ELR (cell line): ENCODE measurements at regions not wholly inside any gene's neighbourhood (a gene's known extent, or its start where the extent isn't known, plus 50 kb on each side); places are given as distances from the start of the nearest gene placed in this dataset.
A peak's percentile ranks its signal among the peaks of the same experiment; 100 is the strongest.

Experiments
- DNase-seq: peaks from one replicate; pipeline ENCODE4 v3.0.0-alpha.2; 2015; ENCODE audit warnings: low read depth

DNA sequence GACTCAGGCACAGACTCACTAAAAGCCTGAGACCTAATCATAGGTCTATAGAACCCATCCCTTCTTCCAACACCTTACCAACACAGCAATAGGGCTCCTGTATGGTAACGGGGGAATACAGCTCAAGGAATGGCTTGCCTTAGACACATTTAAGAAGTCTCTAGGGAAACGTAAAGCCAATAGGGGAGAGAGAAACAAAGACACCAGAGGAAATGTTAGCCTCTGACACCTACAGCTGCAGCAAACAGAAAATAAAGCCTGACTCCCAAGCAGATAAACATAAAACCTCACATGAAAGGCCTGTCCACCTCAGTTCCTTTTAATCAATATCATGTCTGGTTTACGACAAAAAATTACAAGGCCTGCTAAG, 51.1 kb upstream of the NCOA1 start:
- no peak for DNase-seq

DNA sequence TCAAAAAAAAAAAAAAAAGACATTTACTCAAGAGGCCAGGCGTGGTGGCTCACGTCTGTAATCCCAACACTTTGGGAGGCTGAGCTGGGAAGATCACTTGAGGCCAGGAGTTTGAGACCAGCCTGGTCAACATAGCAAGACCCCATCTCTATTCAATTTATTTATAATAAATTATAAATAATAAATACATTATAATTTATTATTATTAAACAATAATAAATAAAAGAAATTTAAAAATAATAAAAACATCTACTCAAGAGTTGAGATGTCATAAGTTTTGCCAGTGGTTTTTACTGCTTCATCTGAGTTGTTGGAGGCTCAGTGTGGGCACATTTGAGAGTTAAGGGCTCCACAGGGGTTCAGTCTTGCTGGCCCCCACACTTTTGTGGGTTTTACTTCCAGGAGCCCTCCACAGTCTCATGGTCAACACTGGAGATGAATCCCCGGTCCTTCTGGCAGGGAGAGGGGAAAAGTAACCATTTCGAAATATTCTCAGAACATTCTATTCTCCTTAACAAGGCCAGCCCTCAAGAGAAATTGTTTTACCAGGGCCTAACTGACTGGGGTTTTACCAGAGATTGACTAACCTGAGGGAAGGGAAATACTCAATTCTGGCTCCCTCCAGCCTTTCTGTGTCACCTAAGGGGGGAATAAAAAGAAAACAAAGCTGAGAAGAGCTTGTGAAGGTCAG, 51.6 kb upstream of the NCOA1 start:
- no peak for DNase-seq

- no peak for DNase-seq
Measured at GRCh38 chr2:24438106-24438505, 52.9 kb upstream of the NCOA1 start.

- DNase-seq = no peak
Measured at GRCh38 chr2:24435391-24436316, 55.4 kb upstream of the NCOA1 start.

DNA sequence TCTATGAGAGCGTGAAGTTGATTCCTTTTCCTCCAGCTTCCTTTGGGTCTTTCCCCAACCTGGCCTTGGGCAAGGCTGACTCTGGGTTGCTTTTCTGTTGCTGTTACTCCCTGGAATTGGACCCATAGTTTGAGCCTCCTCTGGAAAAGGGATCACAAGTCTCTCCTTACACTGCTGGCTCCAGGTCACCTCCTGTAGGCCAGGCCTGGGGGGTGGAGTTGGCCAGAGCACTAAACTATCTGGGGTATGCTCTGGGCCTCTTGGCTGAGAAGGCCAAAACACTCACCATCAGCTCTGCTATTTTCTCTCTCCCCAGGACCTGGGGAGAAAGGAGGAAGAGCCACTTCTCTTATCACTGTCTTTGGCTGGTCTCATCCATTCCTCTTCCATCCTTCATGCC, 56.5 kb upstream of the NCOA1 start:
- DNase-seq = no peak

- DNase-seq = no peak
Measured at GRCh38 chr2:24432735-24433134, 58.3 kb upstream of the NCOA1 start.

DNA sequence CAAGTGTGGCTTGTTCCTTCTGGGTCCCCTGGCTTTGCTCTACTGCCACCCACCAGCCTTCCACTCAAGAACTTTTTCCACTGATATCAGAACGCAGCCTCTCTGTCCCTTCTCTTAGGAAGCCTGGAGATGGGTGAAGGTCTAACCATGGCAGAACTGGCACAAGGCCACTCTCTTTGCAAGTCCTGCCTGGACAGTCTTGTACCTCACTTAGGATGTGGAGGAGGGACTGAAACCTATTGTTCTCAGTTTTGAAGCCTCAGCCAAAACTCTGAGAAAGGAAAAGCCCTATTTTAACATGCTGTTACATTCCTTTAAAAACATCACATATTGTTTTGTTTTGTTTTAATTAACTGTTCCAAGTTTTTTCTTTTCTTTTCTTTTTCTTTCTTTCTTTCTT, 58.9 kb upstream of the NCOA1 start:
- DNase-seq = no peak

- DNase-seq = no peak
Measured at GRCh38 chr2:24429197-24430074, 61.6 kb upstream of the NCOA1 start.

DNA sequence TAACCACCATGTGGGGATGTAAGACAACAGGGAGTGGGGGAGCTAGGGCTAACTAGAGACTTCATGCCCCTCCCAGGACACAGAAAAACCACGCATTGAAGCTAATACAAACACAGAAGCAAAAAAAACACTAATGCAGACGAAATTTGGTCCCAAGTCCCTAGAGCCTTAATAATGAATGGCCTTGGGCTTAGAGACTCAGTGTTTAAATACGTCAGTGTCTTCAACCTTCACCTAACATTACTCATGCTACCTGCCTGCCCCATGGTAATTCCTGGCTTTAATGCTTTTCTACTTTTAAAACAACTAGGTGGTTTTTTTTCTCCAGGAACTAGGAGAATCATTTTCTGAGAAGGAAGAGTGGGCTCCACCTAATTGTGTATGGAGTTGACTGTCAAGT, 64.1 kb upstream of the ITSN2 start:
- DNase-seq = no peak

DNA sequence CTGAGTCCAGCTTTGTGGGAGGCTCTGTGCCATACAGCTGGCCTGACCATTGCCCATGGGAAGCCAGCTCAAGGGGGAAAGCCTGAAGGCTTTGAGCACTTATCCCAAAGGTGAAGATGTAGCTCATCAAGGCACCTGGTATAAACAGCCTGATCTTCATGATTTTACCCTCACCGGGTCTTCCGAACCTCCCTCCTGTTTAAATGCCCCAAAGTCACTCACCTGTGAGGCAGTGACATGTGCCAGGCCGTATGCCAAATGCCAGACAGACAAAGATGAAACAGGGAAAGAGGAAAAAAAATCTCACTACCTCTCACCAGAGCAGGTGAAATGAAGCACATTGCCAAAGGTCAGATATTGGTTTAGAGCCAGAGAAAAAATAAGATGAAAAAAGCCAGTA, 62.8 kb upstream of the ITSN2 start:
- DNase-seq = no peak

DNA sequence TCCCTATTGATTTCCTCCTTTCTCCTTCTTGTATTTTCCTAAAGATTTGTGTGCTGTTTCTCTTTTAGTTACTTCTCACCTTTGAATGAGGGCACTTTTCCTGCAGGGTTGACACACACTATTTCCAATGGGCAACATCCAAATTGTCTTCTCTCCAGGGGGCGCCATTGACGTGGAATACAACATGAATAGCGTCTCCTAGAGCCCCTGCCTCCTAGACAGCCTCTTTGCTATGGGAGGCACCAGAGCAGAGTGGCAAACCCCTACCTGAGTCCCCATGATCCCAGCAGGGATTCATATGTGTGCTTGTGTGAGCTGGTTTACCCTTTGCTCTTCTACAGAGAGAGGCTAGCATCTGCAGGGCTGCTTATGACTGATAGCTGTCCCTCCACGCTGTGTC, 61.3 kb upstream of the ITSN2 start:
- DNase-seq = peak; percentile 62

GRCh38 chr2:24420373-24420772, 60.0 kb upstream of the ITSN2 start:
- DNase-seq = no peak

DNA sequence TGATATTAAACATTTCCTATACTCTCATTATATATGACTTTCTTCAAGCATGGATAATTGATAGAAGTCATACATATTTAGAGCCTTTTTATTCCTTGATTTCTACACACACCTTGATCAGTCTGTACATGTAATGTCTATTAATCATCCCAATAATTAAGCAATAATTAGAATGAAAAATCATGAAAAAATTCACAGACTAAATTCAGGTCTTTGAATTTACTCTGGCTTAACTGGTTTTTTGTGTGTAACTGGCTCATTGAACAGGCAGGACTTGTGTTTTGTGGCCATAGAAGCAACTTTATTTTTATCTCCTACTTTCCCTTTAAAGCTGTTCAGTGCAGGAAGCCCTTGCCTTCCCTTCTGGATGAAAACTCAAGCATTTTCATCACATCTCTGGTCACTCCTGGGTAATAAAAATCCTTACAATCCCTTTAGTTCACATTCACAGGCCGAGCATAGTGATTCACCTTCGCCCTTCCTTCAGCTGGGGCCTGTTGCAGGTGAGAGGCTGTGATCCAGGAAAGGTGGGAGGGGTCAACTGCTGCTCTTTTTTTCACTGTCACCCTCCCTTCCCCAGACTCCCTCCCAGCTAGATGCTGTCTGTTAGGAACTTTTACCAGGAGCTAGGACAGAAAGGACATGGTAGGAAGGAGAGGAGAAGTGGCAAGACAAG, 58.0 kb upstream of the ITSN2 start:
- no peak for DNase-seq

GRCh38 chr2:24412812-24413211, 52.5 kb upstream of the ITSN2 start:
- DNase-seq = no peak

- DNase-seq = no peak
Measured at GRCh38 chr2:24411488-24412151, 51.3 kb upstream of the ITSN2 start.

DNA sequence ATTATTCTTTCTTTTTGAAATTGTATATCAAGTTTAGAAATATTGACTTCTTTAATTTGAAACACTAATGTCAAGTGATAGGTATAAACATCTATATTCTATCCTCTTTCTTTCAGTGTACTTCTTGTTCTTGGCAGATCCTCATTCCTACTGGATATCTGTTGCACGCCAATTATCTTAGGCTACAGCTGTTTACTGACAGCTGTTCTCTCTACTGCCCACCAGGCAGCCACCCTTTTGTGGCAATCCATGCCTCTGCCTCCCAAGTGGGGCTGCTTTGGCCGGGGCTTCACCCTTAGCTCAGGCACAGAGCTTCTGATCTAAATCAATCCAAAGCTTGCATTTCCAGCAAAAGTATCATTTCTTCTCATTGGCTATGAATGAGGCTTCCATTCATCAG, 50.6 kb upstream of the ITSN2 start:
- no peak for DNase-seq

GRCh38 chr2:24409700-24410556, 49.6 kb upstream of the ITSN2 start:
- peak; percentile 77 for DNase-seq
